GM18511 (cell line): ENCODE measurements at regions not wholly inside any gene's neighbourhood (a gene's known extent, or its start where the extent isn't known, plus 50 kb on each side); places are given as distances from the start of the nearest gene placed in this dataset.
"Not testable (repeated sequence)": the region's sequence is repeated elsewhere in the genome, so short reads cannot be mapped to it uniquely, and the experiment has no call there.

Experiments
- ATAC-seq: cut with Tn5 transposase; IDR thresholded peaks from one replicate; pipeline ENCODE4 v1.9.1; 2021; ENCODE audit warnings: mild to moderate bottlenecking, moderate library complexity; ENCODE audit not compliant: unreplicated experiment

GRCh38 chrX:152507168-152507567 is 56.1 kb upstream of the GABRA3 start:
- ATAC-seq: not testable (repeated sequence)

- ATAC-seq: peak; percentile 68
Measured at GRCh38 chrX:152520653-152521052, 69.5 kb upstream of the GABRA3 start.

GRCh38 chrX:152528193-152528592 is 77.1 kb upstream of the GABRA3 start:
- no peak for ATAC-seq

GRCh38 chrX:152530967-152531366 is 79.9 kb upstream of the GABRA3 start:
- no peak for ATAC-seq

- ATAC-seq: no peak
Measured at GRCh38 chrX:152537373-152537772, 86.3 kb upstream of the GABRA3 start.

GRCh38 chrX:152573866-152574265 is 63.8 kb upstream of the GABRQ start:
- no peak for ATAC-seq

GRCh38 chrX:152575331-152575730 is 62.4 kb upstream of the GABRQ start:
- no peak for ATAC-seq

- not testable (repeated sequence) for ATAC-seq
Measured at GRCh38 chrX:152587523-152587922, 50.2 kb upstream of the GABRQ start.
